Stimulated activated CD4-positive, alpha-beta T cell treated with anti-CD3 and anti-CD28 coated beads, TNF-alpha, amount 100 ng/mL, for 24 hours (primary cell): ENCODE measurements at regions not wholly inside any gene's neighbourhood (a gene's known extent, or its start where the extent isn't known, plus 50 kb on each side); places are given as distances from the start of the nearest gene placed in this dataset.
"Not testable (repeated sequence)": the region's sequence is repeated elsewhere in the genome, so short reads cannot be mapped to it uniquely, and the experiment has no call there.

Experiments used
- DNase-seq, 3 experiments: peaks; one replicate each; pipeline ENCODE4 v3.0.0-alpha.2; 2020; ENCODE audit warnings: low read depth in 3 of 3

DNA sequence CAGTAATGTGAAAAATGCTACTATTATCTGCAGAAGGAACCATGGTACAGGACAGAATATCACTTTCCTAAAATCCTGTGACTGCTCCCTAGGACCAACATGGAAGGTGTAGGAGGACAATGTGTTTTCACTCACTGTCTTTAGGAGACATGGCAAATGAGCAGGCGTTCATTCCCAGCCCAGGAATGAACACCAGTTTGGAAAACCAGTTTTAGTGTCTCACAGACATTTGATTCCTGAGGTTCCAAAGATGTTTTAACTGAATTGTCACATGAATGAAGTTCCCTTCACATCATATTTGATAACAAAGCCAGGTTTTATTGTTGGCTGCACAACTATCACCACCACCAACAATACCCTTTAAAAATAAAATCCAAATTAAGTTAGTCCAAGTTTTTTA lies 178.2 kb downstream of the ENC1 start:
- DNase-seq, result no peak

DNA sequence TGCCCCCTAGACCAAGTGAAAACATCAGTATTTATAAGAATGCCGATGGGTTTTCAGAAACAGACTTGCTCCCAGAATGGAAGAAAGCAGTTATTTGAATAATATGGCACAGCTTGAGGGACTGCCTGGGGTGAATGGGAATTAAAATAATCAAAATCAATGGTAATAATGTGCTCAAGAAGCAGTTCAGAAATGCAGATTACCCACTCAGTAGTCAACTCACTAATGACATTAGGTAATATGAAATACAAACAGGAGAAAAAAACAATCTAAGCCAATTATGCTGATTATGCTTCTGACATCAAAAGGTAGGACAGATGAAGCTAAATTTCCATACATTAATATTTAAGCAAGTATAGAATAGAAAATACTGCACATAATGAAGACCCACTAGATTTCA lies 179.3 kb downstream of the ENC1 start:
- DNase-seq, result no peak

DNA sequence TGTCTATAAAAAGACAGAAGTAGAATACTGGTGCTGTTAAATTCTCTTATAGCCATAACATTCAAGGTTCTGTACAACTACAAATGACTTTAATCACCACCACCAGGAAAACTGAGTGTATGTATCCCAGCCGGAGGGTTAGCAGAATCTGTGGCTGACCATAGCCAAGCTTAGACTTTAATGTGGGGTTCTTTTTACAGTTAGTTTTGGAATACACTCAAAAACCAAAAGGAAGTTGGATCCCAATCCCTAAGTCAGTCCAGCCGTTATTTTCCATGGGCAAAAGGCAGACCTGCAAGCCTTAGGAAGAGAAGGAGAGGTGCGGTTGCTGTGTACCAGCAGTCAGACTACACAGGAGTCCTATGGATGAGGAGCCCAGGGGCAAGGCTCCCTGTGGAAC lies 179.8 kb downstream of the ENC1 start:
- DNase-seq, result no peak

DNA sequence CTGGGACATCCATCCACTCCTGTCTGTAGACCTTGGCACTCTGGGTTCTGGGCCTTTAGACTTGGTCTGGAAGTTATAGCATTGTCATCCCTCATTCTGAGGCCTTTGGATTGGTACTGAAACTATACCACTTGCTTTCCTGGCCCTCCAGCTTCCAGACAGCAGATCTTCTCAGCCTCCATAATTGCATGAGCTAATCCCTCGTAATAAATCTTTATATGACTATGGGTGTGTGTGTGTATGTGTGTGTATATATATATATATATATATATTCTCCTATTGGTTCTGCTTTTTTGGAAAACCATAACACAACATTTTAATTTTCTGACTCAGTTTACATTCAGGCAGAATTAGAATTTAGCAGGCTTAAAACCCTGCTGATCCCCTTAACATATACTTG lies 180.5 kb downstream of the ENC1 start:
- DNase-seq, result no peak

DNA sequence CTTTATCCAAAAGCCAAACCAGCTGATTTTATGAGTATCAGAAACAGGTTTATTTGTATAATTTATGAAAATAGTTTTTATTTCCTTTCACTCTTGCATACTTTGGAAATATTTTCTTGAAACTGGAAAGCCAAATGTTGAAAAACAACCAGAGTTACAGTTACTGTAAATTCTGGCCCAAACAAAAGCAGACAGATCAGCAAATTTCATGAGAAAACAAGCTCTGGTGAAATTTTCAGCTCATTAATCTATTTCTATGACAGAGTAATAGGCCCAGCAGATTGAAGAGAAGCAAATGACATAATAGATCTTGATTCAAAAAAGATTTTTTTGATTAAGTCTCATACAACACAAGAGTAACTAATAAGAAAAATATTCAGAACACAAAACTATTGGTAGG lies 182.7 kb downstream of the ENC1 start:
- DNase-seq, result no peak

DNA sequence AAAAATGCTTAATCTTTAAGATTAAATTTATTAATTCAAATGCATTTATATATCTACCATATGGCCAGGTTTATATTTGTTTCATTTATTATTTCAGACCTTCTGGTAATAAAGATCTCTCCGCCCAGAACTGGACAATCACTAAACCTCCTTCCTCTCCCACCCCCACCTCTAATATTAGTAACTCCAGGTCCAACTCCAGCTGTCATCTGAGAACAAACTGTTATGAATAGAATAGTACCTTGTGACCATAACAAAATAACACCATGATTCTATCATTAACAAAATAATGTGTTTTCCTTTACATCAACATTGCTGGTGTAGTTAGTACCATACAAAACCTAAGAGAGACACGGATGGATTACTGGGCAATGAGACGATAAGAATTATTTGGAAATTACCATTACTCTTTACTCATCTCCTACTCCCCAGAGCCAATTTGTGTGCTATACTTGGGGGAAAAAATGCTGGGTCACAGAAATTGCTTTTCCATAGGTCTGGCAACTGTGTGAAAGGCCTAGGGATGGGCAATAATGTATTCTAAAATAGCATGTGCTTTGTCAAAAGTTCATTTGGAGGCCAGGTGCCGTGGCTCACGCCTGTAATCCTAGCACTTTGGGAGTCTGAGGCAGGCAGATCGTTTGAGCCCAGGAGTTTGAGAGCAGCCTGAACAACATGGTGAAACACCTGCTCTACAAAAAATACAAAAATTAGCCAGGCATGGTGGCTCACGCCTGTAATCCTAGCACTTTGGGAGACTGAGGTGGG lies 186.1 kb downstream of the ENC1 start:
- DNase-seq, result no peak

DNA sequence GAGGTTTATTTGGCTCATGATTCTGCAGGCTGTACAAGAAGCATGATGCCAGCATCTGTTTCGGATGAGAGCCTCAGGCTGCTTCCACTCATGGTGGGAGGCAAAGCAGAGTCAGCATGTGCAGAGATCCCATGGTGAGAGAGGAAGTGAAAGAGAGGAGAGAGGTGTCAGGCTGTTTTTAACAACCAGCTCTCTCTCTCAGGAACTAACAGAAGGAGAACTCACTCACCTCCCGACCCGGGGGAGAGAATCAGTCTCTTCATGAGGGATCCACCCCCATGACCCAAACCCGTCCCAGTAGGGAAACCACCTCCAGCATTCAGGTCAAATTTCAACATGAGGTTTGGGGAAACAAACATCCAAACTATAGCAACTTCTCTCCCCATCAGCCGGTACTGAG lies 187.7 kb downstream of the ENC1 start:
- no peak for DNase-seq

DNA sequence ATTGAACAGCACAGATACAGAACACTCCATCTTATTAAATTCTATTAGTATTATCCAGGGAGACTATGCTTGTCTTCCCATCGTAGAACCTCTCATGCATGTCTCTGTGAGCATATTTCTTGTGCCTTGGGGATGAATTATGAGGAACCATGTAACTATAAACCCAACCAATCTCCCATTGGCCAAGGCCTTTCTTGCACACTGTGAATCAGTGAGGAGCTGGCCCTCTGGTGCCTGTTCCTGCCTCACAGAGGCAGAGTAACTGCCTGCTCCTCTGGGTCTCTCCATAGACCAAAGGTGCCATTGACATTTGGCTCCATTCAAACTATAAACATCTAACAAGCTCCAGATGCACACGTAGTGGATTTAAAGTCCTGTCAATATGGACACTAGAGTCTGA lies 190.4 kb downstream of the ENC1 start:
- DNase-seq, result no peak

DNA sequence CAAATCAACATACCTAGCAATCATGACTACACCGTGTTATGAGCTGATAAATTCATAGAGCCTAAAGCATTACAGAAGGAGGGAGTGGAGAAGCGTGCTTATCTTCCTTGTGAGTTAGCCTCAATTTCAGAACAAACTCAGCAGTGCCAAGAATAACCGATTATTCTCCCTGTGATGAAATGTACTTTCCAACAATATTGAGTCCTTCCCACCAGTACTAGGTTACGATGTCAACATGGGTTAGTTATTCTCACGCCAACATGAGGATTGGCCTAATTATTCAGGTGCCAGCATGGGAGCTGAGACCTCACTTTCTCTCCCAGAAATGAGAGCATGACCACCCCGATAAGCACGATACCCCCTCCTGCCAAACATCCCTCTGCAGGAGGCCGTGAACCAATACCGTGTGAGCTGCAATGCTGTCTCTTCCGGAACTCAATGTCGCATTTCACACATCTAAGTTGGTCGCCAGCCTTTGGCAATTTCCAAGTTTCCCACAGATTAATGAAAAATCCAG lies 193.7 kb downstream of the ENC1 start:
- no peak for DNase-seq

DNA sequence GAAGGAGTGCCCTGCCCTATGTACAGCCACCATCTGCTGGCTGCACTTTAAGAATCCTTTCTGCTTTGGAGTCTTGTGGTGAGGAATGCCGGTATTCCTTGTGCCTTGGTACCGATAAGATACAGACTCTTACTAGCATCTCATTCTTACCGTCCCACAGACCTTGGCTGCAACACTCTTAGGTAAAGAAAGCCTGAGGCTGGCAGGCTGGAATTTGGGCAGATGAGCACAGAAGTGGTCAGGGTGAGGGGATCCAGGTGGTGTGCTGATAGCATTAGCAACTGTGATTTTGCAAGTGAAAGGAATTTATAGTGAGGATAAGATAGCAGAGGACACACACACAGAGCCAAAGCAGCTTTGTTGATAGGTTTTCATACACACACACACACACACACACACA lies 198.1 kb downstream of the ENC1 start:
- no peak for DNase-seq

DNA sequence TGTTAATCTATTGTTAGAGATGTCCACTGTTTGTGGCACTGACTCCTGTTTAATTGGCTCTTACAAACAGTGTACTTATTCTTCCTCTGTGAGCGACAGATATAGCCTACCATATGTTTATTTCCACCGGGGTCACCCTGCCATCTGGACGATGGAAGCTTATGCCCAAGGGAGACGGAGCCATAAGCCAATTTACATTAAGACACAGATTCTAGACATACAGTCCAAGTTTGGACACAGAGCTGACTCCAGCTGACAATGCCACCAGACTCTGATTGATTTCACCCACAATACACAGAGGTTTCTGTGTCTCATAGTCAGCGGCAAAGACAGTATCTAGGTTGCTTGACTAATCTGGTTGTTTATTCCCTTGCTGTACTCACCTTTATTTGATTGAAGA lies 198.9 kb downstream of the ENC1 start:
- no peak for DNase-seq

DNA sequence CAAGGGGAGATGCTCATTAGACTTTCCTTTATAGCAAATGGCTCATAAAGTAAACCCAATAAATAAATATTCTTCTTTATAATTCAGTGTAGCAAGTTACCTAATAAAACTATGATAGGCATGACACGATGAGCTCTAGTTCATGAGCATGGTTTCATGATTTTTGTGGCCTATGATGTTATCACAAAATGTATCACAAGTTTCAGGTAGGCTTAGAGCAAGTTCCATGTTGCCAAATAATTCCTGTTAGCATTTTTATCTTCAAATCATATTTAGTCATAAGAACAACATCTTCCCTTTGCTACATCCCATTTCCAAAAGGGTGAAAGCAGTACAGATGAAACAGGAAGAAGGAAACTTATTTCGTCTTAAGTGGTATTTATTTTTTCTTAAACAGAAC lies 200.2 kb downstream of the ENC1 start:
- DNase-seq, result no peak

DNA sequence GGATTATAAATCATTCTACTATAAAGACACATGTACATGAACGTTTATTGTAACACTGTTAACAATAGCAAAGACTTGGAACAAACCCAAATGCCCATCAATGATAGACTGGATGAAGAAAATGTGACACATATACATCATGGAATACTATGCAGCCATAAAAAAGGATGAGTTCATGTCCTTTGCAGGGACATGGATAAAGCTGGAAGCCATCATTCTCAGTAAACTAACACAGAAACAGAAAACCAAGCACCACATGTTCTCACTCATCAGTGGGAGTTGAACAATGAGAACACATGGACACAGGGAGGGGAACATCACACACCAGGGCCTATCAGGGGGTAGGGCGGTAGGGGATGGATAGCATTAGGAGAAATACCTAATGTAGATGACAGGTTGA lies 202.7 kb downstream of the ENC1 start:
- DNase-seq, result not testable (repeated sequence)

DNA sequence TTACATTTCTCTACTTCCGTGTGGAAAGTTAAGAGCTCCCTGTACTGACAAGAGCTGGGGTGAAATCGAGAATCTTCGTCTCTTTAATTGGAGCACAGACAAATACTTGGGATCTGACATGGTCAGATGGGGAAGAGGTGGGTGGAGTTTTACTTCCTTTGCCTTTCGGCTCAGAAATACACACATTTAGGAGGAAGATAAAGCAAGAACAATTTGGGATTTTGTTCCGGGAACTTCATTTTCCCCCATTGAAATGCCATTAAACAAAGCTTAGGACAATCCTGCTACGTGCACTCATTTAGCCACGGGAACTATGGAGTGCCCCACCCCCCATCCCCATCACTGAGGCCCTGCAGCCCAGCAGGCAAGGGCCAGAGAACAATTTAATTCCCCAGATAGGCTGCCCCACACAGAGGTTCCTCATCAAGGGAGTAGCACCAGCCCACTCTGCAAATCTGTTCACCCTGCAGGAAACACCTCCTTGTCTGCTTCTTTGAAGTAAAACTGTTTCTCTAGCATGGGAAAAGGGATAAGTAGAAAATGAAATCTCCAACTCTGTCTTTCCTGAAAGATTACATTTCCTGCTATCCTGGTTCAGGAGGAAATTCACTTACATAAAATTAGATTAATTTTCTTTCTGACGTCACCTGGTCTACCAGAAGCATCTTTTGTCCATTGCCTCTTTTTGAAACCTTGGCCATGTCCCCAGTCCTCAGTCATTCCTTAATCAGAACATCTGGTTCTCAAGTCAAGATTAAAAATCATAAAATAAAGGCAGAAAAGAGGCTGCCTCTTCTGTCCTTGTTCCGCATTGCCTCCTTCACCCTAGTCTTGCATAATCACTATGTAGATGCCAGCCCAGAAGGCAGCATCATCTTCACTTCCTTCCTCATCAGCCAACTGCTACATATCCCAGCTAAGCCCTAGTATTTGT lies 206.4 kb downstream of the ENC1 start:
- DNase-seq, result no peak

DNA sequence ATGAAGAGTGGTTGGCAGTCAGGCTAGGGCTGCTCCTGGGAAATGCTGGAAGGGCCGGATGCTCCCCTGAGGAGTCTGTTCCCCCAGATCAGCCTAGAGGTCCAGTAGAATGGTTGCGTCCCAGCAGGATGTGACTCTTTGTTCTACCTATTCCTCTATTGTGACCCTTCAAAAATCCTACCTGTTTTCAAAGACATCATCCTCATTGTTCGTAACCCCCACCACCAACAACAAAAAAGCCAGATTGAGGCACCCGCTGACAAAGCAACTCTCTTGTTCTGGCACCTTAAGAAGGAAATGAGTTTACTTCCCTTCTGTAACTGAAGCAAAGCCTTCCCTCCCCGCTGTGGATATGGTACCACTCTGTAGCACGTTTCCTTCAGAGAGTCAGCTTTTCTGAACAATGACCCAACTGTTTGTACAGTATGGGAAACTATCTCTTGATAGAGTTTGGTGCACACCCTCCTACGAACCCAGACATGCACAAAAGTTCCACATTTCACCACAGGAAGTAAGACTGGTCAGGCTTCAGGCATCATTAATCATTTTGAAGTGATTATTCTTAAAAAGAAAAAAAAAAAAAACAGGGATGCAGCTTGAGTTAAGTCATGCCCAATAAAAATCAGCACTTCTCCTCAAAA lies 207.2 kb downstream of the ENC1 start:
- no peak for DNase-seq

DNA sequence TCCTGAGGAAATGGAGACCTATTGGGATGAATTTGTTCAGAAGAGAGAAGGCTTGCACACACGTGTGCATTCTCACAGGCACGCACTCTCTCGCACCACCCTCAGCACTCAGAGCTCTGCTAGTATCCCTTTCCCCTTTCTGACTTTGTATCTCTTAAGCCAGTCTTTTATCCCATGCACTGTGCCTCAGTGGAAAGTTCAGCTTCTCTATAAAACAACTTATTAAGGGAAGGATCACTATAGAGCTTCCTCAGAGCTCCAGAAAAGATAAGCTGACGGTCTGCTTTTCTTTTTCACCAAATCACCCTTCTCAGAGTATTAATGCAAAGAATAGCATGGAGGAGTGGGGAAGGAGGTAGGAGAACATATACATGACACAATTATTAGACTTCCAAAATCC lies 207.8 kb downstream of the ENC1 start:
- DNase-seq, result no peak

DNA sequence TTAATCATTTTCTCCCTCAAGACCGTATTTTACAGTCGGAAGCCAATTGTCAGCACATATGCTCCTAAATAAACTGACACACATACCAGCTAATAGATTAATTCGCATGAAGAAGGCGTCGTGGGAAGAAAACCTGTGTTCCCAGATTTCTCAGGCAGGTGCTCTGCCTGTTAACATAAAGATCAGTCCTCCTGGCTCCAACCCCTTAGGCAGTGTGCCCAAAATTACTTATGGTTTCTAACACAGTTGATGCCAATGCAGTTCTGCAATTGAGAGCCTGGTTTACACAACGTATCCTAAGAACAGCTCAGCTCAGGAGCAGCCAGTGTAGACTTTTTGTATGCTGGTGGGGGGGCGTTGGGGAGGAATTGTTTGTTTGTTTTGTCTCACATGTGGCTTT lies 208.3 kb downstream of the ENC1 start:
- no peak for DNase-seq

DNA sequence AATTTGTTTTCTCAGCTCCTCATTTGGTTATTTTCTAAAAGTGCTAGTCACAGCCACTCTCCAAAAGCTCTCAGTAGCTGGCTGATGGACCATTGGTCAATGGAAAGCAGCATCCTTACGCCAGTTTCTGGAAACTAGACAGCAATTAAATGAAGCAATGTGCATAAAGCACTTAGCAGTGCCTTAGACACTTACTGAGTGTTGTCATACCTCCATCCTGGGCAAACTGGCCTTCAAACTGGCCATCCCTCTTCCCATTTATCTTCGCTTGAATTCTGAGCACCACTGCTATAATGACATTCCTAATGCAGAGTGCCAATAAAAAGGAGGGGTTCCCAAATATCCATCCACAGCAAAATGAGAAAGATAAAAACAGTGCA lies 209.2 kb downstream of the ENC1 start:
- no peak for DNase-seq

DNA sequence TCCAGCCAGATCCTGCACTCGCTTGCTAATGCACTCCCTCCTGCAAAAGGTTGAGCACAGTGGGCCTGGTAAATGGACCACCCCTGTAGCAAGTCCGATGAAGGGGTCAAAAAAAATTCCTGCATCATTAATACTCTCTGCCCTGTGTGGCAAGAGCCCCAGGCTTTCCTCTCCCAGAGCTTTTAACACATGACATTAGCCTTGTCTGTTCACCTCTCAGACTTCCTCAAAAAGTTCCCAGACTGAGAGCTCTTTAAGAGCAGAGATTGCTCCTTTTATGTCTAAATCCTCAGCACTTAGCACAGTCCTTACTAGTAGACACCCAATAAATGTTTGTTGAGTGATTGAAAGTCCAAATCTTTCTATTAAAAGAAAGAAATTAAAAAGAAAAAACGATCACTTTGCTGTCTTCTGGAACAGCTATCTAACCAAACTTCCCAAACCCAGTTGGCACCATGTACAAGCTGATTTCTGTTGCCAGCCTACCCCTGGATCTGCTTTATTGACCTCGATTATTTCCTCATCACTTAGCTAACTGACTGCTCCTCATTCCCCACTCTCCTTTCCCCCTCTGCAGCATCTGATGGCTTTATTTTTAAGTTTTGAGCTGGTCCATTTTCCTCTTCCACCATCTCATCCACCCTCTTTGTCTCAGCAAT lies 209.8 kb downstream of the ENC1 start:
- DNase-seq, result no peak

DNA sequence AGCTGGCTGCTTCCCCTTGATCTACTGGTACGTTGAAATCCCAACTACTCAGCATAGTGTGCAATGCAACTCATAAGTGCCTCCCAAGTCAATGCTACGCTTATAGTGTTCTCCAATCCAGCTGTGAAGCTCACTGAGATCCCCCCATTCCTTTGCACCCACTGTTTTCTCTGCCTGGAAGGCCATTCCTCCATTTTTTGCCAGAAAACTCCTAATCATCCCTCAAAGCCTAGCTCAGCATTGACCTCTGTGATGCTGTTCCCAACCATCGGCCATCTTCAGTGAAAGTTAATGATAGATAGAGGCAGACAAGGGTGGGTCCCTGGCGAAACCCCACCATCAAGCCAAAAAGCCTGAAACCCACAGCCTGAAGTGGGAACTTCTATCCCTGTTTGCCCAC lies 211.0 kb downstream of the ENC1 start:
- DNase-seq, result no peak

DNA sequence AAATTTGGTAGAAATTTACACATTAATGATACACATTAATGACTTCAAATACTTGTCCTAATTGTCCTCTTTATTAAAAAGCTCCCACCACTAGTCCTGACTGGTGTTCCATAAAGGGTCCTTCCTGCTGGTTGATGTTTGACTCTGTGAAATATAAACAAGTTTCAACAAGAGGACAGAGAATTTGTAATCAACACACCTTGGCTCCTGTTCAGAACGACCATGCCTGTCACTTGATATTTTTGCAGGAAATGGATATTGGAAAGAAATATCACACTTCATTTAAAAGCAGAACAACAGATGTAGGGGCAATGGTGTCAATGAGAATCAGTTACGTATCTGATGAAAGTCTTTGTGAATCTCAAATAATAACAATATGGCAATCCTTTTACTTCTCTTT lies 211.7 kb downstream of the ENC1 start:
- DNase-seq, result no peak

DNA sequence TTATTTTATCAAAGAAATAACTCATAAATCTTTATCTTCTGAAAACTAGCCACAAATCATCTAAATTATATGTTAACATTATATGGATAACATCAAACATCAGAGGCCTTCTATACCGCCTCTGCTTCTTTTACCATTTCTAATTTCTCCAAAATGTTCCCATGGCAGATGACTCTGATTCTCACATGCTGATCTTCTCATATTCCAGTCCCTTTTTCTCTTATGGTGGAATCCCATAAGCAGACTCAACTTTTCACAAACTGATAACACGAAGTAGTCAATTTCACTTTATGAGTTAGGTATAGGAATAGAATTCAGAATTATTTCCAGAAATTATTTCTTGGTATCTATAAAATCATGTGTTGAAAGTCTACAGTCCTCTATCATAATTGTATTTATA lies 212.3 kb downstream of the ENC1 start:
- DNase-seq, result no peak
